CD4-positive, alpha-beta T cell (primary cell): ENCODE measurements at regions not wholly inside any gene's neighbourhood (a gene's known extent, or its start where the extent isn't known, plus 50 kb on each side); places are given as distances from the start of the nearest gene placed in this dataset.
"Not testable (repeated sequence)": the region's sequence is repeated elsewhere in the genome, so short reads cannot be mapped to it uniquely, and the experiment has no call there.

ENCODE experiments used
- ATAC-seq: fragments of 200-7000 bp; cut with Tn5 transposase; one replicate; pipeline ENCODE4 v1.10.0; 2022; ENCODE audit warnings: mild to moderate bottlenecking; ENCODE audit not compliant: poor library complexity
- CTCF ChIA-PET: fragments of 350-600 bp; sonication (Branson Sonifier 250); formaldehyde crosslinking; loops from one replicate; lab custom pipeline; 2021; ENCODE audit warnings: antibody characterized with exemption, inconsistent platforms; lab: Charles Lee
- POLR2A ChIA-PET: fragments of 350-600 bp; sonication (Branson Sonifier 250); formaldehyde crosslinking; loops from one replicate; lab custom pipeline; 2021; ENCODE audit warnings: antibody characterized with exemption, inconsistent platforms; lab: Charles Lee
- DNase-seq, 14 experiments: peaks; one replicate each; pipeline ENCODE4 v3.0.0-alpha.2; 2013 to 2020; ENCODE audit warnings: mixed read lengths in 2 of 14
- H3K27ac ChIP-seq, 2 donors: one replicate each; pipeline versions ENCODE4 v1.5.1 to v1.7.0; 2013; ENCODE audit warnings: low read length in 2 of 2, low read depth in 1 of 2, mild to moderate bottlenecking in 1 of 2
- H3K27me3 ChIP-seq, 2 experiments: 1 replicate in 1 of 2; 2 replicates in 1 of 2; pipeline versions ENCODE4 v1.6.1 to v1.7.0; 2013; ENCODE audit warnings: low read length in 2 of 2, control low read depth in 1 of 2, mild to moderate bottlenecking in 1 of 2, moderate library complexity in 1 of 2; ENCODE audit not compliant: insufficient read depth in 2 of 2, control insufficient read depth in 1 of 2
- H3K36me3 ChIP-seq: one replicate; pipeline ENCODE4 v1.6.1; 2013; ENCODE audit warnings: low read length, control low read depth; ENCODE audit not compliant: insufficient read depth
- H3K4me1 ChIP-seq: one replicate; pipeline ENCODE4 v1.6.1; 2013; ENCODE audit warnings: low read length, control low read depth; ENCODE audit not compliant: insufficient read depth
- H3K4me3 ChIP-seq: one replicate; pipeline ENCODE4 v1.5.1; 2013; ENCODE audit warnings: mild to moderate bottlenecking, low read length, moderate library complexity
- H3K9me3 ChIP-seq, 2 experiments: 1 replicate in 1 of 2; 2 replicates in 1 of 2; pipeline versions ENCODE4 v1.6.1 to v1.7.0; 2013; ENCODE audit warnings: low read length in 2 of 2, mild to moderate bottlenecking in 2 of 2, control low read depth in 1 of 2, moderate library complexity in 1 of 2; ENCODE audit not compliant: control insufficient read depth in 1 of 2, insufficient read depth in 1 of 2
- H3K27ac Mint-ChIP-seq: one replicate; pipeline ENCODE4 v1.8.0; 2020; ENCODE audit warnings: mixed read lengths
- H3K27me3 Mint-ChIP-seq: one replicate; pipeline ENCODE4 v1.8.0; 2021; ENCODE audit warnings: mixed read lengths
- H3K36me3 Mint-ChIP-seq: one replicate; pipeline ENCODE4 v1.8.0; 2021; ENCODE audit warnings: low read depth, mixed read lengths
- H3K4me1 Mint-ChIP-seq: one replicate; pipeline ENCODE4 v1.8.0; 2021; ENCODE audit warnings: low read depth, mixed read lengths
- H3K4me3 Mint-ChIP-seq: one replicate; pipeline ENCODE4 v1.8.0; 2020; ENCODE audit warnings: mild to moderate bottlenecking, mixed read lengths
- H3K9me3 Mint-ChIP-seq: one replicate; pipeline ENCODE4 v1.8.0; 2020; ENCODE audit warnings: mixed read lengths
- CTCF ChIP-seq: fragments of 200-600 bp; IDR thresholded peaks from one replicate; pipeline ENCODE4 v1.8.0; 2022; ENCODE audit warnings: antibody characterized with exemption, mild to moderate bottlenecking
- intact Hi-C, 2 experiments: fragments of 100-400 bp; cut with DNase I in 1 of 2; cut with micrococcal nuclease in 1 of 2; formaldehyde crosslinking; loops; one replicate each; pipeline versions ENCODE4 v1.15.1 to v1.9.0; 2023 to 2025; cut with DNase I, micrococcal nuclease

- H3K27me3 Mint-ChIP-seq = no peaks in the 10 kb centered on the region
- H3K9me3 ChIP-seq = no peaks in the 10 kb centered on the region
- no peaks in the 10 kb centered on the region for H3K4me1 Mint-ChIP-seq
- H3K4me1 ChIP-seq = no peaks in the 10 kb centered on the region
- ChIA-PET CTCF (no interaction called here), POLR2A (no interaction called here)
- no peaks in the 10 kb centered on the region for H3K36me3 Mint-ChIP-seq
- H3K27me3 ChIP-seq = no peaks in the 10 kb centered on the region
- H3K36me3 ChIP-seq = no peaks in the 10 kb centered on the region
- H3K4me3 Mint-ChIP-seq = no peak overlapping the region
- H3K4me3 ChIP-seq = no peak overlapping the region
- DNase-seq (no peak), ATAC-seq (no peak)
- H3K27ac ChIP-seq = no peak overlapping the region
- no peak overlapping the region for H3K27ac Mint-ChIP-seq
- no peak for TF ChIP-seq CTCF
- intact Hi-C loops = no loop called here
- no peaks in the 10 kb centered on the region for H3K9me3 Mint-ChIP-seq
These were observed 199.5 kb upstream of the DDX18 start for GRCh38 chr2:117614823-117615534.

- no peaks in the 10 kb centered on the region for H3K27me3 ChIP-seq
- H3K4me3 Mint-ChIP-seq = no peak overlapping the region
- CTCF ChIA-PET = no interaction called here
These were observed 195.9 kb upstream of the DDX18 start for GRCh38 chr2:117618607-117619006.

GRCh38 chr2:117621326-117621725 lies 193.2 kb upstream of the DDX18 start:
- Histone ChIP-seq H3K36me3 (no peaks in the 10 kb centered on the region), H3K9me3 (peaks cover 0 to 6% of the 10 kb centered on the region in 2 experiments), H3K4me3 (no peak overlapping the region), H3K27ac (no peak overlapping the region), H3K27me3 (no peaks in the 10 kb centered on the region), H3K4me1 (no peaks in the 10 kb centered on the region)
- H3K36me3 Mint-ChIP-seq = no peaks in the 10 kb centered on the region
- no peak for DNase-seq
- H3K4me1 Mint-ChIP-seq = no peaks in the 10 kb centered on the region
- CTCF ChIA-PET = no interaction called here
- no peaks in the 10 kb centered on the region for H3K9me3 Mint-ChIP-seq
- TF ChIP-seq CTCF = no peak
- H3K4me3 Mint-ChIP-seq = no peak overlapping the region
- no peaks in the 10 kb centered on the region for H3K27me3 Mint-ChIP-seq
- POLR2A ChIA-PET = no interaction called here
- intact Hi-C loops = no loop called here
- no peak overlapping the region for H3K27ac Mint-ChIP-seq
- ATAC-seq = no peak

More at GRCh38 chr2:117618607-117619006, 195.9 kb upstream of the DDX18 start:
- Histone ChIP-seq H3K4me3 (no peak overlapping the region), H3K36me3 (no peaks in the 10 kb centered on the region), H3K4me1 (no peaks in the 10 kb centered on the region), H3K9me3 (peaks cover 0 to 6% of the 10 kb centered on the region in 2 experiments), H3K27ac (no peak overlapping the region)
- no peak for TF ChIP-seq CTCF
- H3K4me1 Mint-ChIP-seq = no peaks in the 10 kb centered on the region
- no peaks in the 10 kb centered on the region for H3K9me3 Mint-ChIP-seq
- POLR2A ChIA-PET = no interaction called here
- ATAC-seq (no peak), DNase-seq (no peak)
- H3K27me3 Mint-ChIP-seq = no peaks in the 10 kb centered on the region
- H3K27ac Mint-ChIP-seq = no peak overlapping the region
- H3K36me3 Mint-ChIP-seq = no peaks in the 10 kb centered on the region
- intact Hi-C loops = no loop called here

GRCh38 chr2:117623175-117623574 lies 191.3 kb upstream of the DDX18 start:
- DNase-seq, H3K36me3 Mint-ChIP-seq, H3K27ac Mint-ChIP-seq, H3K4me3 ChIP-seq, H3K9me3 Mint-ChIP-seq, H3K27me3 Mint-ChIP-seq, CTCF ChIA-PET, POLR2A ChIA-PET, H3K4me1 Mint-ChIP-seq, H3K4me3 Mint-ChIP-seq, H3K27ac ChIP-seq, ATAC-seq, H3K9me3 ChIP-seq, intact Hi-C loops, H3K27me3 ChIP-seq, H3K36me3 ChIP-seq, H3K4me1 ChIP-seq: not testable (repeated sequence)
